ENCODE measurements at regions not wholly inside any gene's neighbourhood (a gene's known extent, or its start where the extent isn't known, plus 50 kb on each side); places are given as distances from the start of the nearest gene placed in this dataset.

DNA sequence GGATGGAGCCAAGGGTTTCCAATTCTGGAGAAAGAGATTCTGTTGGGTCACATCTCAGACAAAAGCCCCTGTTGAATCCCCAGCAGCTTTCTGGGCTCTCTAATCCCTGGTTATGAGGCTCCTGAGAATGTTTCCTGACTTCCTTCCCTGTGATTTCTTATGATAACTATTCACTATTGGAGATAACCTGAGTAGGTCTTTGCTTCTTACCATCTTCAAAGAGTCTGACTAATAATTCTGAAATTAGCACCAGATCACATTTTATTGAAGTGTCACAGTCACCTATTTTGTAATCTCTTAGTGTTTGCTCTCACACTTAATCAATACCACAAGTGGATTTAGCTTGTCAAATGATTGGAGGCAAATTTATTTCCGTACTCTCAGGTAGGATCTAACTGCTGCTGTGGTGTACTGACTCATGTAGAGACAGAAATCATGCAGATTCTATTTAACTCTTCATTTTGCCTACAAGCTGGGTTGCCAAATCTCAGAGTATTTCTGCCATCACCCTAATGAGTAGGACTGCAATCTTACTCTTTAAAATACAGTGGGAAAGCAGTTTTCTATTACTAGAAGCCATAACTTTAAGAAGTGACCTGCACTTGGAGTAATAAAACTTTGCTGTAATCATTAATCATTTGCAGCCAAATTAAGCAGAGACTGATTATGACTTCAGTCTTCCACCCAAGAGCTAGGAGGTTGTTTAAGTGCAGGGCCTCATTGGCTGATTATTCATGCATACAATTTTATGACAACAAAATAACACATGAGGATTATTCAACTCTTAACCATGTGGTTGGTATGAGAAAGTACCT, 422.1 kb downstream of the EPM2A start:
- TF ChIP-seq, protein P1, sequence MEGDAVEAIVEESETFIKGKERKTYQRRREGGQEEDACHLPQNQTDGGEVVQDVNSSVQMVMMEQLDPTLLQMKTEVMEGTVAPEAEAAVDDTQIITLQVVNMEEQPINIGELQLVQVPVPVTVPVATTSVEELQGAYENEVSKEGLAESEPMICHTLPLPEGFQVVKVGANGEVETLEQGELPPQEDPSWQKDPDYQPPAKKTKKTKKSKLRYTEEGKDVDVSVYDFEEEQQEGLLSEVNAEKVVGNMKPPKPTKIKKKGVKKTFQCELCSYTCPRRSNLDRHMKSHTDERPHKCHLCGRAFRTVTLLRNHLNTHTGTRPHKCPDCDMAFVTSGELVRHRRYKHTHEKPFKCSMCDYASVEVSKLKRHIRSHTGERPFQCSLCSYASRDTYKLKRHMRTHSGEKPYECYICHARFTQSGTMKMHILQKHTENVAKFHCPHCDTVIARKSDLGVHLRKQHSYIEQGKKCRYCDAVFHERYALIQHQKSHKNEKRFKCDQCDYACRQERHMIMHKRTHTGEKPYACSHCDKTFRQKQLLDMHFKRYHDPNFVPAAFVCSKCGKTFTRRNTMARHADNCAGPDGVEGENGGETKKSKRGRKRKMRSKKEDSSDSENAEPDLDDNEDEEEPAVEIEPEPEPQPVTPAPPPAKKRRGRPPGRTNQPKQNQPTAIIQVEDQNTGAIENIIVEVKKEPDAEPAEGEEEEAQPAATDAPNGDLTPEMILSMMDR (IDR thresholded peaks at IDR 0.05) = no peak
- no peak for TF ChIP-seq POLR2A (IDR thresholded peaks at IDR 0.05)

Data from Peyer's patch (tissue), 4 donors.